ENCODE measurements at regions not wholly inside any gene's neighbourhood (a gene's known extent, or its start where the extent isn't known, plus 50 kb on each side); places are given as distances from the start of the nearest gene placed in this dataset.

DNA sequence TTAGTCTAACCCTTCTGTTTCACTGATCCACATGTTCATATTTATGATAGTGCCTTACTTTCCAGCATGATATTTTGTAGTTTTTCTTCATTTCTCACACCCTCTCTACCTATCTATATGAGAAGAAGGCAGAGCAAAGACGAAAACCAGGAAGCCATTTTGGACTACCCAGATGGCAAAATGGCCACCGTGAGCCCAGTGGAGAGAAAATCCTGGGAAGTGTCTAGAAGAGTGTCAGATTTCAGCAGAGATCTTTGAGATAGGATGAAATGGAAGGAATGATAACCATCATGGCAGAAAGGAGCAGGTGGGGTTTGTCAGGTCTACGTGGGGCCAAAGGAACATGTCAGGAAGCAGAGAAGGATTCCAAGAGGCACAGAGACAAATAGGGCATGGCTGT, 84.0 kb upstream of the MYCN start:
- Histone ChIP-seq H3K36me3 (no peaks in the 10 kb centered on the region), H3K27me3 (no peaks in the 10 kb centered on the region), H3K27ac (no peak overlapping the region), H3K9me3 (no peaks in the 10 kb centered on the region), H3K4me1 (peaks cover 0 to 10% (median 0%) of the 10 kb centered on the region in 4 donors), H3K4me3 (no peak overlapping the region)
- DNase-seq: no peak
- WGBS (ENCODE audit: insufficient coverage, low coverage, low lambda C conversion rate, missing lambda C conversion rate): 77% methylated on average over 3 of the region's 3 CpGs
- TF ChIP-seq, protein P1, sequence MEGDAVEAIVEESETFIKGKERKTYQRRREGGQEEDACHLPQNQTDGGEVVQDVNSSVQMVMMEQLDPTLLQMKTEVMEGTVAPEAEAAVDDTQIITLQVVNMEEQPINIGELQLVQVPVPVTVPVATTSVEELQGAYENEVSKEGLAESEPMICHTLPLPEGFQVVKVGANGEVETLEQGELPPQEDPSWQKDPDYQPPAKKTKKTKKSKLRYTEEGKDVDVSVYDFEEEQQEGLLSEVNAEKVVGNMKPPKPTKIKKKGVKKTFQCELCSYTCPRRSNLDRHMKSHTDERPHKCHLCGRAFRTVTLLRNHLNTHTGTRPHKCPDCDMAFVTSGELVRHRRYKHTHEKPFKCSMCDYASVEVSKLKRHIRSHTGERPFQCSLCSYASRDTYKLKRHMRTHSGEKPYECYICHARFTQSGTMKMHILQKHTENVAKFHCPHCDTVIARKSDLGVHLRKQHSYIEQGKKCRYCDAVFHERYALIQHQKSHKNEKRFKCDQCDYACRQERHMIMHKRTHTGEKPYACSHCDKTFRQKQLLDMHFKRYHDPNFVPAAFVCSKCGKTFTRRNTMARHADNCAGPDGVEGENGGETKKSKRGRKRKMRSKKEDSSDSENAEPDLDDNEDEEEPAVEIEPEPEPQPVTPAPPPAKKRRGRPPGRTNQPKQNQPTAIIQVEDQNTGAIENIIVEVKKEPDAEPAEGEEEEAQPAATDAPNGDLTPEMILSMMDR (IDR thresholded peaks at IDR 0.05): no peak
- no peak for TF ChIP-seq POLR2A (IDR thresholded peaks at IDR 0.05)
- intact Hi-C loops (cut with DNase I): no loop called here
- ATAC-seq: no peak

DNA sequence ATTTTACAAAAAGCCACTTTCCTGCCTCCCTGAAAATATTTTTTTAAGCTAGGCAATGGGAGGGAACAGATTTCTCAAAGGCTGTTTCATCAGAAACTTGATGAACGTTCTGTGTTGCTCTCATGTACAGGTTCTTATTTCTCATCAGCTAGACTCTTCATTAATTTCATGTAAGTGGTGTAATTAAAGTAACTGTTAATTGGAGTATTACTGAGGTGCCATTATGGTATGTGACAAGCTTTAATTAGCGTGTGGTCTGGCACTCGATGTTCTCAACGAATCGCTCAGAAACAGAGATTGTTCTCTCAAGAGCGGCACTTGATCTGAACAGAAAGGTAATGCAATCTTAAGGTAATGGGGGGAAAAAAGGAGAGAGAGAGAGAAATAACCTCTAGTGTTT, 81.9 kb upstream of the MYCN start:
- no peaks in the 10 kb centered on the region for H3K9me3 ChIP-seq
- no peak overlapping the region for H3K27ac ChIP-seq
- no peaks in the 10 kb centered on the region for H3K27me3 ChIP-seq
- 84% methylated on average over 6 of the region's 6 CpGs for WGBS (ENCODE audit: insufficient coverage, low coverage, low lambda C conversion rate, missing lambda C conversion rate)
- DNase-seq (no peak), ATAC-seq (no peak)
- H3K4me1 ChIP-seq: peaks cover 0 to 21% (median 3%) of the 10 kb centered on the region in 4 donors
- TF ChIP-seq, protein P1 (IDR thresholded peaks at IDR 0.05): no peak
- TF ChIP-seq POLR2A (IDR thresholded peaks at IDR 0.05): no peak
- no peak overlapping the region for H3K4me3 ChIP-seq
- no peaks in the 10 kb centered on the region for H3K36me3 ChIP-seq
- intact Hi-C loops (cut with DNase I): no loop called here

DNA sequence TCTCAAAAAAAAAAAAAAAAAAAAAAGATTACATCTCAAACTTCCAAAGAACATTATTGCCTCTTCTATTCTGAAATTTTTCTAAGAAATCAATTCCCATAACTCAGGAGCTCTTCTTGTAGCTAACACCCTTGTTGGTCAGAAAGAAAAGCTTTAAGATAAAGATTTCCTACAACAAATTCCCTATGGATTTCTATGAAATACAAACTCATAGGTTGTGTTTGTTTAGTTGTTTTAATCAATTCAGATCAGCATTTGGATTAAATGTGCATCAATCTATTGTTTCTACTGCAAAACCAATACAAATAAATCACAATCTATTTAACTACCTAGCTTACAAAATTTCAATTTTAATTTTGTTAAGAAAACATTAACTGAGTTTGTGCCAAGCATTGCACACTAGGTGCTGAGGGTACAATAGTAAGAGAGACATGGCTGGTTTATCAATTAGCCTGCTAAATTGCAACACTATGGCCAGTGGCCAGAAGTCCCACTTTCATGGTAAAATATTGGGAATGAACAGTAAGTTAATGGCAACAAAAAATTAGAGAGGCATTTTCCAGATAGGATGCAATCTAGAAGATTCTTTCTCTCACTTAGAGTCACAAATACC, 80.2 kb upstream of the MYCN start:
- intact Hi-C loops (cut with DNase I): no loop called here
- TF ChIP-seq, protein P1 (IDR thresholded peaks at IDR 0.05): no peak
- no peak for TF ChIP-seq POLR2A (IDR thresholded peaks at IDR 0.05)
- no peak overlapping the region for H3K4me3 ChIP-seq
- ATAC-seq (peak in 1 of 4 donors; percentile 21), DNase-seq (no peak)
- H3K4me1 ChIP-seq: peaks cover 0 to 21% (median 3%) of the 10 kb centered on the region in 4 donors
- no peaks in the 10 kb centered on the region for H3K36me3 ChIP-seq
- H3K27ac ChIP-seq: no peak overlapping the region
- no peaks in the 10 kb centered on the region for H3K27me3 ChIP-seq
- no peaks in the 10 kb centered on the region for H3K9me3 ChIP-seq

DNA sequence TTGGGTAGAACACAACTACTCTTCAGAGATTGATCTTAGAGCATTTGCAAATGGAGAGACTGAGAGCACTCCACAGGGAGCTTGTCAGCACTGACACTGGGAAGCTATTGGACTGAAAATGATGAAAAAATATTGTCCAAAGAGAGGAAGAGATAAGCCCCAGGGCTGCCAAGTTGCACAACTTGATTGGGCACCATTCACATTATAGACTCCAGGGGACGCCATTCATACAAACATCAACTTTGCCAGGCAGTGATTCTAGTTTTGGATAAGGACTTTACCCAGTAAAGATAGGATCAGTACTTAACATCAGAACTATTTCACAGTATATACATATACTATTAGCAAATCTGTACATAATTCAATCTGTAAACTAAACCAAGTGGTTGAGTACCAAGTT, 79.6 kb upstream of the MYCN start:
- DNase-seq (no peak), ATAC-seq (peak; percentile 56 to 82 (median 68))
- 20% methylated on average over 1 of the region's 1 CpG for WGBS (ENCODE audit: insufficient coverage, low coverage, low lambda C conversion rate, missing lambda C conversion rate)
- no peaks in the 10 kb centered on the region for H3K27me3 ChIP-seq
- H3K27ac ChIP-seq: peak overlapping the region in 1 of 3 donors; percentile 8
- TF ChIP-seq POLR2A (IDR thresholded peaks at IDR 0.05): no peak
- TF ChIP-seq, protein P1 (IDR thresholded peaks at IDR 0.05): peak; percentile 19 to 40 (median 29)
- intact Hi-C loops (cut with DNase I): no loop called here
- H3K4me1 ChIP-seq: peaks cover 0 to 21% (median 3%) of the 10 kb centered on the region in 4 donors
- no peak overlapping the region for H3K4me3 ChIP-seq
- H3K9me3 ChIP-seq: no peaks in the 10 kb centered on the region
- no peaks in the 10 kb centered on the region for H3K36me3 ChIP-seq

Data from right lobe of liver (tissue), 6 donors.